Astrocyte of the hippocampus (primary cell): ENCODE measurements at regions not wholly inside any gene's neighbourhood (a gene's known extent, or its start where the extent isn't known, plus 50 kb on each side); places are given as distances from the start of the nearest gene placed in this dataset.
"Not testable (repeated sequence)": the region's sequence is repeated elsewhere in the genome, so short reads cannot be mapped to it uniquely, and the experiment has no call there.

Experiments
- DNase-seq: peaks from one replicate; pipeline ENCODE4 v3.0.0; 2011; ENCODE audit warnings: low read depth, low spot score

DNA sequence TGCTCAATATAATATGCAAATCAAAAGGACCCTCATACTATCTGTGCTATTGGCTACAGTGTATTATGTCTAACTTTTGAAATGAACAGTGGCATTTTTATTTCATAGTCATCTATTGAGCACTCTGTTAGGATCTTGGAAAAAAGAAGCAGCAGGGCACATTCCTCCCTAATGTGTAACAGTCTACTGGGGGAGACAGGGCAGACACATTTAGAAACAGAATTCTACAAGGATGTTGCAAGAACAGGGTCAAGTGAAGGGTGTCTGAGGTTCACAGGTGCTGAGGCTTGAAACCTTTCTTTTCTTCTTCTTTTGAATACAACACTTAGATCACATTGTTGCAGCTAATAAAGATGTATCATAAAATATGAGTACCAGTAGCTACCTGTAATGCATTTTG, 129.7 kb upstream of the SLC4A4 start:
- DNase-seq, result peak; percentile 64

DNA sequence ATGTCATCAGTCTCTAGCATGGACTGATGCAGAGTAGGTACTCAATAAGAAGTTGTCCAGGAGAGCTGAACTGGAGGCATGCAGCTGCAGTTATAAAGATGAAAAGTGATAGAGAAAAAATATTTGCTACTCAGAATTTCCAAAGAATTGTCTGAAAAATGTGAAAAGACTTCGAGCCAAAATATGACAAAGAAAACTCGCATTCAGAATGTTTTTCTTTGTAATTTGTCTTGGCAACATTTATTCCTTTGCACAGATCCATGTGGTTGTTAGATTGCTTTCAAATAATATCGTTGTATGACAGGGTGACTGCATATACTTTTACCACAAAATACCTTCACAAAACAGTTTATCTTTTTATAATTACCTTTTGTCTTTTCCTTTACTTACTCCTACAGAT, 128.0 kb upstream of the SLC4A4 start:
- DNase-seq, result no peak

DNA sequence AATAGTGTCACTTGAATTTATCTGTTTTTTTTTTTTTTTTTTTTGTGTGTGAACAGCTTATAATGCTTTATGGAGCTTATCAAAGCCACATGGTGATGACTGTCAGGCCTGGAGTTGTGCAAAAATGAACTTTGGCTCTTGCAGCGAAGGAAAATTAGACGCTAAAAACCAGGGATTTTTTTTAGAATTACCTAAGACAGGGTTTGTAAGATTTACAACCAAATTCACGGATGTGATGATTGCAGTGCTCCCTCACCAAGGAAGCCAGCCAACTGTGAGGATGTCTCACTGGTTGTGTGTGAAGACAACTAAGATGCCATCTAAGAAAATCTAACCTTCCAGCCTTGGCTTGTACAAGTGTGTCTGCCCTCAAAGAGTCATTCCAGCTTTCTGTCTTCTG, 127.1 kb upstream of the SLC4A4 start:
- no peak for DNase-seq

DNA sequence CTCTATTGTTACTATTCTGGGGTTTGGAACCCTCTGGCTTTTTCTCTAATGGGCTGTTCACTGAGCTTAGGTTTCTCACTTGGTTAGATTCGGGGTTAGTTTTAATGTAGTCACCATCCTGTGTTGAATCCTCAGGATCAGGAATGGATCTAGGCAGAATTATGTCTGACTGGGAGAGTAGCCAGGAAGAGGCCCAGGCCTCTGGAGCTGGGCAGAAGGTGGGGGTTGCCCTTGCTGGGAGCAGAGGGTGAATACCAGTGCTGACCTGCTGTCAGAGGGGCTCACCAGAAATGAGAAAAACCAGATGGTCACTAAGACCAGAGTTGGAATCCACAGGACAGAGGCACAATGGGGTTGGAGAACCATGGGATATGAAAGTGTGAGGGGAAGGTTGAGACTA, 126.6 kb upstream of the SLC4A4 start:
- DNase-seq, result no peak

DNA sequence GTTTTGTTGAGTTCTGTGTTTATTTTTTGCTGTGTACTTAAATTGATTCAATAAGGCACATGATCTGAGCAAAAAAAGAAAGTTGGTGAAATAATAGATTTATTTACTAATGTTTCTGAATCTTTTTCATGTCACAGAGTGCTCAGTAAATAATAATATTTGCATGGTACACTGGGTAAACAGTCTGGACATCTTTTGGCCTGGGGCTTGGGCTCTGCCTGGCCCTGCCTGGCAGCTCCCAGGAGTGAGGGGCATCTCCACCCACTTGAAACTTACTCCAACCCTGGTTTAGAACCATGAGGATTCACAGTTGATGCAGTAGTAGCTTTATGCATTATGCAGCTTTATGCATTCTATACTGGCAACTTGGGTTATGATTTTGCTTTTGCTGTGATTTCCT, 124.2 kb upstream of the SLC4A4 start:
- no peak for DNase-seq

DNA sequence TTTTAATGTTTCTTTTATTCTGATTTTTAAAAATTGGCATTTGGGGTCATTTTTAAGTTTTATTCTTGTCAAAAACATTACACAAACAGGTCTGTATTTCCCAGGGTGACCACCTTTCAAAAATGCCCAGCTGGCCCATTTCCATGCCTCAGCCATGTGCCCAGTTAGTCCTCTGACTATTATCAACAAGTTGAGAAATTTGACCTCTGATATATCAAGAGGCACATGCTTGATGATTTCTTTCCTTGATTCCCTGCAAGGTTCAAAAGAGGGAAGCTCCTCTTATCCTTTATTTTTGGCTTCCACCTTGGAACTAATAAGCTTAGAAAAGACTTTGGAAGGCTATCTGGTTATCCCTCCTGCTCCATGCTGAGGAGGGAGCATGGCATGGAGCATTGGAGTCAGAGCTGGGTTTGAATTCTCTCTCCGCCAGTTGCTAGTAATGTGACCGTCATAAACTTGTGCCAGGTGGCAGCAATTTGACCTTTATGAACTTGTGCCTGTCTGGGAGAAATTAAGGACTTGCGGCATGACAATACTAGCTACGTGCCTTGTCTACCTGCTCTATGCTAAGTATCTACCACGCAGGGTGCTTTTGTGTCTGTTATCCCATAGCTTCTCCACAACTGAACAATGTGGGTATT, 122.4 kb upstream of the SLC4A4 start:
- no peak for DNase-seq

DNA sequence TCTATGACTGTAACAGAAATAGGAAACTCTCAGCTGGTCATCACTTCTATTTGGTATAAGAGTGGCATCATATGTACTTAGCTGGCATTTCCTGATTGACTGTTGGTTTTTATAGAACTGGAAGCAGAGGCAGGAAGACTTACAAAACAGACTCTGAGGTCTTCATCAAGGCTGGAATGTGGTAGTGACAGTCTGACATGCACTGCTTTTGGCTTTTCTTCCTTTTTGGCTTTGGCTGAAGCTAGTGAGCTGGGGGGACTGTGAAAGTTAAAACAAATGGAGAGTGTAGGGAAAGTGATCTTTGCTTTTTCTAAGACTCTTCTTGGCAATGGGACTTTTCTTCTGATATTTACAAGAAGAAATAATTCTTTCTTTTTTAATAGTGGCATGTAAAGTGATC, 121.1 kb upstream of the SLC4A4 start:
- DNase-seq, result no peak

DNA sequence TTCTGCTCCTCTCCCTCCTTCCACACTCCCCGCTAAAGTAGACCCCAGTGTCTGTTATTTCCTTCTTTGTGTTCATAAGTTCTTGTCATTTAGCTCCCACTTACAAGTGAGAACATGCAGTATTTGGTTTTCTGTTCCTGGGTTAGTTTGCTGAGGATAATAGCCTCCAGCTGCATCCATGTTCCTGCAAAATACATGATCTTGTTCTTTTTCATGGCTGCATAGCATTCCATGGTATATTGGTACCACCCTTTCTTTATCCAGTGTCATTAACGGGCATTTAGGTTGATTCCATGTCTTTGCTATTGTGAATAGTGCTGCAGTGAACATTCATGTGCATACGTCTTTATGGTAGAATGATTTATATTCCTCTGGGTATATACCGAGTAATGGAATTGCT, 118.0 kb upstream of the SLC4A4 start:
- DNase-seq, result not testable (repeated sequence)

DNA sequence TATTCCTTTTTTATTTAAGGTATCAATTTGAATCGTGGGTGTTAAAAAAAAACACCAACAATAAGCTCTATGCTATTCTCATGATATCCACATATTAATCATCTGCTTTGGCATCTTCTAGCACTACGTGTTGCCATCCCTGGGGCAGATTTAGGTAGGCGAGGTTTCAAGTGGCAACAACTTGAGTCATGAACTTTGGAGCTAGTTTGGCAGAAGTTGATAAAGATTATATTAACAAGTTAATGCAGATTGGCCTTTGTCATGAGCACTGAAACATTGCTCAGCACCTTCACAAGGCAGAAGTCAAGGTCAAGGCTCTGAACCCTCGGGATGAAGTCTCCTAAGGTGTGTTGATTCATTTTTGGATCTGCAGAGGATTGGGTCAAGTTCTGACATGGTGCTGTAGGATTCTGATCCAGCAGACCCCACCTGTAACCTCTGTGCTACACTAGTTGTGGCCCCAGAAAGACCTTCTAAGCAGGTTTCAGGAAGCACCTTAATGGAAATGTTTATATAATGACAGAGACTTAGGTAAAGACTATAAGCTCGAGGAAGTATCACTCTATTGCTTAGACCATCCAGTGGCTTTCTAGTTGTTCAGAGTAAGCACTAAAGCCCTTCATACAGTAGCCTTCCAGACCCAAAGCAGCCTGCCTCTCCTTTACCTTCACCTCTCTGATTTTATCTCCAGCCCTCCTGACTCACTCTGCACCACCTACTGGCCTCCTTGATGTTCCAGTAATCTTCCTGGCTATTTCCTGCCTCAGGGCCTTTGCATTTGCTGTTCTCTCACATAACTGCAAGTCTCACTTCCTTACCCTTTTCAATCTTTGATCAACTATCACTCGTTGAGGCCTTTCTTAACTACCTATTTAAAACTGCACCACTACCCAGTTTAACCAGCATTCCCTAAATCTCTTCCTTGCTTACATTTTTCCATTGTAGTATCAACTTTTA, 117.0 kb upstream of the SLC4A4 start:
- no peak for DNase-seq

DNA sequence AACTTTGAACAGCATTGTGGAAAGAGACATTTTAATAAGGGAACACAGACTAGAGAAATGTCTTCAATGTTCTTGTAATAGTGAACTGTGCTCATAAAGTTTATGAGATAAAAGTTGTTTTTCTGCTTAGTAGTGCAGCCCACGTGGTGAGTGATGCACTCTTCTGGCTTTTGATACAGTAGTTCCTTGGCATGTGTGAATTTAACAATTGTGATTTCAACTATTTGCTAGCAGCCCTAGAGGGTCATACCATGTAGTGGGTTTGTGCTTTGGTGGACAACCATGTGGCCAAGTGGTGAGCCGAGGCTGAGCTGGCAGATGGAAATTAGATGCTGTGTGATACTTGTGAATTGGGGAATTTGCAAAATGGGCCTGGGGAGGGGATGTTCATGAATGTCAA, 116.2 kb upstream of the SLC4A4 start:
- DNase-seq, result no peak

DNA sequence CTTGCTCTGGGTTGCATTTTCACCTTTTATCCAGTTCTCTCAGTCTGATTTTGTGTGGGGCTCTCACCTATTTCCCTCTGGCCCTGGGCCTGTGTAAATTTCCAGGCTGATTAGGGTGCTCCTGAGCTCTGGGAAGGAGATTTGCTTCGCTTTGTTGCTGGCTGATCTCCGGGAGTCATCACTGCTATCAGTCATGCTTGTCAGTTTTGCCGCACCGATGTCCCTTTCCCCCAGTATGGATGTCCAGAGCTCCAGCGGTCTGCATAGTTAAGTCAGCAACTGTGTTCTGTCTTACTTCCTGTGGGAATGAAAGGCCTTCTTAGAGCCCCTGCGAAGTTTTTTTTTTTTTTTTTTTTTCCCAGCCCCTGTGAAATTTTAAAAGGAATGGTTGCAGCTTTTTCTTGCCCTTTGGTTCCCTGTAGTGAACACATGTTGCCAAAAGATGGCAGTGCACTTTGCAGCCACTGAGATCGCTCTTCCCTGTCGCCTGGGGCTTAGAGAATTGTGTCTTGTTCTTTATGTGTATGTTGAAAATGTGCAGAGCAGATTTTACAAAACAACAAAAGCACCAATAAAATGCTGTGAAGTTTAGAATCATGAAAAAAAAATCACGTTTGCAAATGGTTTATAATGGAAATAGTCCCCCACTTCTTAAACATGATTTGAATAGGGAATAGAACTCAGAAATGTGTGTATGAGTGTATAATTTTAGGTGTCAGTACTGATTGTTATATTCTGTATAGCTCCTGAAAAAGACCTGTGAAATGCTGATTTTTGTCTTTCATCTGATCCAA, 109.1 kb upstream of the SLC4A4 start:
- DNase-seq, result peak; percentile 75

DNA sequence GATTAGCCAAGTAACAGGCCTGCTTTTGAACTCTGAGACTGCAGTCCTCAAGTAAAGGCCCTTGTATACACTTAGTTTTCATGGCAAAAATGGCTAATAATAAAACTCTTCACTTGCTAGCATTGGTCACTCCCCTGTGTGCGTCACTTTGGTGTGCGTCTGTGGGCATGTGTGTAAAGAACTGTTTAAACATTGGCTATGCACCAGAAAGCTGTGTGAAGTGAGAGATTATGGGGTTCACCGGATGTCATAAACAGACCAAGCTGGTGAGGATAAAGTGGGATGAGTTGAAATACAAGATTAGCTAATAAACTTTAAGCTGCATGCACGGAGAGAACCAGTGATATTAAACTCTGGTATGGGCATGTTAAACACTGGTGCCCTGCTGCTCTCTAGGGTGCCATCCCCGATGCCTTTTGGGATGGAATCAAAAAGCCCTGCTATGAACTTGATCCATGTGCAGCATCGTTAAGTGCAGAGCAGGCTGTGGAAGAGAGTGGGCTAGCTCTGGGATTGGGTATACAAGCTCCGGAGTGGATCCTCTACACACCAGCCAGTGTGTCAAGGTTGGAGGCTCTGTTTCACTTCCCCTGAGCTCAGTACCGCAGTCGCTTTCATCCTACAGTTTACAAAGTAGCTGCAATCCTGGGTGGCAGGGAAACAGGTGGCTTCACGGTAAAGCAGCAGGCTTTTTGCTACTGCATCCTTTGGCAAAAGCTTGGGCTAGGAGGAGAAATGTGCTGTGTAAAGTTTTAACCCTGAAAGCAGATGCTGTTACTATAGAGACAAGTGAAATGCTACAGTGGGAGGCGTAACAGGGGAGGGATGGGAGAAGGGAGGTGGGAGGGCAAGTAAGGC, 108.3 kb upstream of the SLC4A4 start:
- no peak for DNase-seq

DNA sequence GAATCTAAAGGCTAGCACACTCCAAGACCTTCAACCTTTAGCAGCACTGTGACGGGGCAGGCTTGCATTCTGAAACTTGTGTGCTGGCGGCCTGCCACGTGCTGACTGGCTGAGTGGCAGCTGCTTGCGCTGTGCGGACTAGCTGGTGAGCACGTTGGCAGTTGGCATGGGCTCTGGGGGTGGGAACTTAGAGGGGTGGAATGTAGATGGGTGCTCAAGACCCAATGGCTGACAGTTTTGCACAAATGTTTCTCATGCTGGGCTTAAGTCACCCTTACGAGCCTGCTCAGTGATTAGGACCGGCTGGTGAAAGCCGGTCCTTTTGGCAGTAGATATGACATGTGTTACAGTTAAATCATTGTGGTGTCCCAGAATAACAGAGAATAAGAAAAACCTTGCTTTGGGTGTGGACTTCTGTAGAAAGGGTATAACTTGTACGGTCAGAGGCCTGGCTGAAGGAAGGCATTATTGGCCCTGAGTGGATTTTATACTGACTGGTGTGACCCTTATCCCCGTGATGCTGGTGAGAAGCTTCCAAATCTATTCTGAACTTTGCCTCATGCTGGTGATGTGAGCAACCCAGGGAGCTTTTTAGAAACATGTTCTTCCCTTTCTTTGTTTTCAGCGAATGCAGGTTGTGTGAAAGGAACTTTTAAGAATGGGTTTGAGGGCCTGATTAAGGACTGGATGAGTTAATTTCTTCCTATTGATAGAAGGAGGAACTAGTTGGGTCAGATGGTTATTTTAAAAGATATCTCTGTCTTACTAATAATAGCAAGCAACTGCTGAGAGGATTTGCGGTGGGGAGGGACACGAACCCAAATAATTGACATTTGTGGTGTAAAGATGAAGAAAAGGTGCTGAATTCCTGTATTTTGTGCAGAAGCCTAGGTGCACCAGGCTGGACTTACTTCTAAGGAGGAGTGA, 107.4 kb upstream of the SLC4A4 start:
- DNase-seq, result peak; percentile 81

DNA sequence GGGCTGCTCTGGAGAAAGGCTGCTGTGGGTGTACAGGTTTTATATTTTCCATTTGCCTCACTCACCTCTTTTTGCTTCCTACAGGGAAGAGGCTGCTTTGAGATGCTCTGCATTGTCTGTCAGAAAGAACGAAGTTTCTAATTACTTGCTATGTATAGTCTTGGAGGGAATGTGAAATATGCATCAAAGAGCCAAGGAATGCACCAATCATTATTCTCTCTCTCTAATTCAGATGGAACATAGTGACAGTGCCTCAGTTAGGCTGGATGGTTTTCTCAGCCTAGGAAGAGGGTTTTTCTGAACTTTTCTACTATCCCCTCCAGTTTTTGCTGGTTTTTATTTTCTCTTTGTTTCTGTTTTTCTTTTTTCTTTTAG, 106.8 kb upstream of the SLC4A4 start:
- DNase-seq, result no peak

DNA sequence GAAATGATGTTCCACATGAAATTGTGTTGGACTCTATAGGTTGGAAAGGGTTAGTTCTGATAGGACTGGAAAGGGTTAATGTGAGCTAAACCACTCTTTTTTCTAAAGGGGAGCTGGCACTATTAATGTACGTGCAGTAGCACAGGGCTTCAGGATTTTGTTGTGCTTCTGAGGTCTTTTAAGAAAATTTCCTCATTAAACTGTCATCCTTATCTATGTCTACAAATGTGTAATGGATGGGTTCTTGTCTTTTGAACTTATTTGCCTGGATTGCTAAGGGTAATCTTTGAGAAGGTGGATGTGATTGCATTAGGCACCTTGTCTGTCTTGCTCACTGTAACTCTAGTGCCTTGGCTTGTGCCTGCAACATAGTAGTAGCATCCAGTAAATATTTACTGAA, 106.0 kb upstream of the SLC4A4 start:
- DNase-seq, result no peak

DNA sequence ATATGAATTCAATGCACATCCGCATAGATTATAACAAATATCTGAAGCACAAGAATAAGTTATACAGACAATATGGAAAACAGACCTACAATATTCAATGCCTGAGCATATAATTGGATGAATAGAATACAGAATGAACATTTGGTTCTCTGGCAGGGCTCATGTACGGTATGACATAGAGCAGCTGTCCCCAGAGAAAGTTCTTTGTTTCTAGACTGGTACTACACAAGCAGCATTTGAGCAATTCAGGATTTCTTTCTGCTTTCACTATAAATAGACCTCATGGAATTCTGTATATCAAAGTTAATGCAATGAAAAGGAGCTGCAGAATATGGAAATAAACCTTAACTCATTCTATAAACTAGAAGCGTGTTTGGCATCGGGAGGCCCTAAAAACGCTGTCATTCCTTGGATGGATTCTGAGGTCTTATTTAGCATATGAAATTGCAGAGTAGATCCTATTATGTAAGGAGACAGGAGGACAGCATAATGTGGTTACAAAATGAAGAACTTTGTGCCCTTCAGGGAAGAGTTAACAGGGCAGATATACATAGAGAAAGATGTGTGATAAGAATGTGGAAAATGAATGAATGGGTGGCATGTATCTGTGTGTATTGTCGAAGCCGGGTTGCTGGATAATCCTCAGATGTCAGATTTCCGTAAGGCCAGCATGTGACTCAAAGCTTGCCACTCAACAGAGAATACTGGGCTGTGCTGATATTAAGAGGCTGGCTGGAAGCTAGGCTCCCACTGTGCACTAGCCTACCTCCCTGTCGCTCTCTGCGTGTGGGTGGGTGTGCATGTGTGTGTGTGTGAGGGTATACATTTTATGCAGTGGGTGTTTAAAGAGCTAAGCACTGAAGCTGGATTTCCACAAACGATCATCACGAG, 103.3 kb upstream of the SLC4A4 start:
- DNase-seq, result no peak

DNA sequence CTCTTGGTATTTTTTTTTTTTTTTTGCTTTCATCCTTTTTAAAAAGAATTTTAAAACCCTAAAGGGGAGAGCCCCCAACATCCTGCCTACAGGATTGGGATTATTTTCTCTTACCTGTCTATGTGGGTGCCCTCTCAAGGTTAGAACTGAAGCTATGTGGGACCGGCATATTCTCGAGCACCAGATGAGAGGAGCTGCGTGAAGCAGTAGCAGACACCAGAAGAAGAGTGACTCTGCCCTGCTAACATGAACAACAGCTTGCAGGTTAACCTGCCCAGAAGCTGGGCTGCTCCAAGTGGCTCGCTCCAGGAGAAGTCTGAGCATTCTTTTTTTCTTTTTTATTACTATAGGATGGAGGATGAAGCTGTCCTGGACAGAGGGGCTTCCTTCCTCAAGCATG, 102.6 kb upstream of the SLC4A4 start:
- DNase-seq, result no peak

DNA sequence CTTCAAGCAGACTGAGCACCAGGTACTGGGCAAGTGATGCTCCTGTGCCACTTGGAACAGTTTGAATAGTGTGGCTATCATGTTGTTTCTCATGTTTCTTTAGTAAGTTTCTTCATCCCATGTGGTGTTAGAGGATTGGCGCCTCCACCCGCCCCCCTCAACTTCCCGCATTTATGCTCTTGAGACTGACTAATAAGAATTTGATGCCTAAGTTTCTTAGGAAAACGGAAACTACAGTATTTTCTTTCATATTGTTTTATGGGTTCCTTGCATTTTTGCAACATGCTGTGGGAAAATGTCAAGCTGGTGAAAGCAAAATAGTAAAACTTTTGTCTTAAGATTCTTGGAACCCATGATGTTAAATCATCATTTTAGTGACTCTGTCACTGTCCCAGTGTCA, 101.2 kb upstream of the SLC4A4 start:
- DNase-seq, result no peak

DNA sequence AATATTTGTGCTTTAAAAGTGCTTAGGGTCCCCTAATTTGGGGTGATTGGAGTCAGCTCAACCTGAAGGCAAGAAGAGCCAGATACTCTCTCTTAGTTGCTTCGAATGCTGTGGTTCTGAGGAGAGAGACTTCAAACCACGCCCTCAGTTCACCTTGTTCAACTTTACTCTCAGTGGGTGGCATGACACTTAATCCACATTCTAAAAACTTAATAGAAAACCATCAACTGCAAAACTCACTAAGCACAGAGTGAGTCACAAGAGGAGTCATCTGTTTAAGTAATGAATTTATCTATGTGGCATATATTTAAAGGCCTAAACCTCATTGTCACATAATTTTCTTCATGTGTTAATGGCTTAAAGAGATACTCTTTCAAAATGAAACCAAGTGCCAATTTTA, 99.5 kb upstream of the SLC4A4 start:
- DNase-seq, result no peak
